ENCODE measurements at regions not wholly inside any gene's neighbourhood (a gene's known extent, or its start where the extent isn't known, plus 50 kb on each side); places are given as distances from the start of the nearest gene placed in this dataset.

- no peaks in the 10 kb centered on the region for H3K9me3 ChIP-seq (ENCODE audit: control insufficient read depth, low read length)
- no peak overlapping the region for H2AFZ ChIP-seq
- no peak overlapping the region for H3K4me2 ChIP-seq (ENCODE audit: low read length)
- no peaks in the 10 kb centered on the region for H3K79me2 ChIP-seq
- H3K27ac ChIP-seq: no peak overlapping the region
- H3K9ac ChIP-seq: no peak overlapping the region
- TF ChIP-seq, protein P1, sequence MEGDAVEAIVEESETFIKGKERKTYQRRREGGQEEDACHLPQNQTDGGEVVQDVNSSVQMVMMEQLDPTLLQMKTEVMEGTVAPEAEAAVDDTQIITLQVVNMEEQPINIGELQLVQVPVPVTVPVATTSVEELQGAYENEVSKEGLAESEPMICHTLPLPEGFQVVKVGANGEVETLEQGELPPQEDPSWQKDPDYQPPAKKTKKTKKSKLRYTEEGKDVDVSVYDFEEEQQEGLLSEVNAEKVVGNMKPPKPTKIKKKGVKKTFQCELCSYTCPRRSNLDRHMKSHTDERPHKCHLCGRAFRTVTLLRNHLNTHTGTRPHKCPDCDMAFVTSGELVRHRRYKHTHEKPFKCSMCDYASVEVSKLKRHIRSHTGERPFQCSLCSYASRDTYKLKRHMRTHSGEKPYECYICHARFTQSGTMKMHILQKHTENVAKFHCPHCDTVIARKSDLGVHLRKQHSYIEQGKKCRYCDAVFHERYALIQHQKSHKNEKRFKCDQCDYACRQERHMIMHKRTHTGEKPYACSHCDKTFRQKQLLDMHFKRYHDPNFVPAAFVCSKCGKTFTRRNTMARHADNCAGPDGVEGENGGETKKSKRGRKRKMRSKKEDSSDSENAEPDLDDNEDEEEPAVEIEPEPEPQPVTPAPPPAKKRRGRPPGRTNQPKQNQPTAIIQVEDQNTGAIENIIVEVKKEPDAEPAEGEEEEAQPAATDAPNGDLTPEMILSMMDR (IDR thresholded peaks at IDR 0.05): no peak
- no peak overlapping the region for H3K4me3 ChIP-seq (ENCODE audit: low read depth, low read length)
- no peaks in the 10 kb centered on the region for H3K4me1 ChIP-seq
- no peaks in the 10 kb centered on the region for H3K27me3 ChIP-seq (ENCODE audit: control insufficient read depth, insufficient read depth, low read length)
- no peaks in the 10 kb centered on the region for H3K36me3 ChIP-seq (ENCODE audit: control insufficient read depth, insufficient read depth, low read length)
Observed at GRCh38 chr13:34011552-34012085, 193.7 kb downstream of the RFC3 start.

- H3K36me3 ChIP-seq (ENCODE audit: control insufficient read depth, insufficient read depth, low read length): no peaks in the 10 kb centered on the region
- H2AFZ ChIP-seq: no peak overlapping the region
- no peak overlapping the region for H3K9ac ChIP-seq
- H3K4me2 ChIP-seq (ENCODE audit: low read length): no peak overlapping the region
- H3K4me1 ChIP-seq: no peaks in the 10 kb centered on the region
- TF ChIP-seq, protein P1 (IDR thresholded peaks at IDR 0.05): no peak
- no peaks in the 10 kb centered on the region for H3K79me2 ChIP-seq
- H3K4me3 ChIP-seq (ENCODE audit: low read depth, low read length): no peak overlapping the region
- no peak overlapping the region for H3K27ac ChIP-seq
- no peaks in the 10 kb centered on the region for H3K9me3 ChIP-seq (ENCODE audit: control insufficient read depth, low read length)
- no peaks in the 10 kb centered on the region for H3K27me3 ChIP-seq (ENCODE audit: control insufficient read depth, insufficient read depth, low read length)
Observed at GRCh38 chr13:34012382-34012781, 194.4 kb downstream of the RFC3 start.

DNA sequence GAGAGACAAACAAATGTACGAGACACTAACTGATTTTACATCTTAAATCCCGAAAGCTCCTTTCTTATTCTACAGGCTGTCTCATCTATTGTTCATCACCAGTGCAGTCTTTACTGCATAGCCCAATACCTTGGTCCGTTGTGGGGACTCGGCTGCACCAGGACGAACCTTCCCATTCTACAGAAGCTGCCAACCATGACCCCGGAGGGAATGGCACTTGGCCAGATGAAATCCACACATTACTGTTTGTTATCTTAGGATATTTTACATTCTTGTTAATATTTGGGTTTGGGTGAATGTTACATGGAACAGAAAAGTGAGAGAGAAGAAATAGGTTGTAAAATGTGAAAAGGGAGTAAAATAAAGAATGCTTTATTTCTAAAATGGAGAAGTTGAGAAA lies 195.1 kb downstream of the RFC3 start:
- H3K4me3 ChIP-seq (ENCODE audit: low read depth, low read length): no peak overlapping the region
- H3K9me3 ChIP-seq (ENCODE audit: control insufficient read depth, low read length): no peaks in the 10 kb centered on the region
- no peaks in the 10 kb centered on the region for H3K4me1 ChIP-seq
- no peaks in the 10 kb centered on the region for H3K36me3 ChIP-seq (ENCODE audit: control insufficient read depth, insufficient read depth, low read length)
- TF ChIP-seq, protein P1 (IDR thresholded peaks at IDR 0.05): no peak
- no peaks in the 10 kb centered on the region for H3K79me2 ChIP-seq
- H3K9ac ChIP-seq: no peak overlapping the region
- no peaks in the 10 kb centered on the region for H3K27me3 ChIP-seq (ENCODE audit: control insufficient read depth, insufficient read depth, low read length)
- no peak overlapping the region for H3K4me2 ChIP-seq (ENCODE audit: low read length)
- no peak overlapping the region for H2AFZ ChIP-seq
- H3K27ac ChIP-seq: no peak overlapping the region

- no peak overlapping the region for H3K9ac ChIP-seq
- H3K36me3 ChIP-seq (ENCODE audit: control insufficient read depth, insufficient read depth, low read length): no peaks in the 10 kb centered on the region
- H3K4me3 ChIP-seq (ENCODE audit: low read depth, low read length): no peak overlapping the region
- no peaks in the 10 kb centered on the region for H3K27me3 ChIP-seq (ENCODE audit: control insufficient read depth, insufficient read depth, low read length)
- no peaks in the 10 kb centered on the region for H3K4me1 ChIP-seq
- TF ChIP-seq, protein P1 (IDR thresholded peaks at IDR 0.05): no peak
- no peak overlapping the region for H2AFZ ChIP-seq
- no peaks in the 10 kb centered on the region for H3K79me2 ChIP-seq
- no peak overlapping the region for H3K27ac ChIP-seq
- no peaks in the 10 kb centered on the region for H3K9me3 ChIP-seq (ENCODE audit: control insufficient read depth, low read length)
- no peak overlapping the region for H3K4me2 ChIP-seq (ENCODE audit: low read length)
Observed at GRCh38 chr13:34017231-34017630, 199.3 kb downstream of the RFC3 start.

GRCh38 chr13:34019870-34020269 lies 201.9 kb downstream of the RFC3 start:
- H3K4me3 ChIP-seq (ENCODE audit: low read depth, low read length): no peak overlapping the region
- H2AFZ ChIP-seq: no peak overlapping the region
- no peak overlapping the region for H3K9ac ChIP-seq
- H3K27me3 ChIP-seq (ENCODE audit: control insufficient read depth, insufficient read depth, low read length): no peaks in the 10 kb centered on the region
- no peaks in the 10 kb centered on the region for H3K9me3 ChIP-seq (ENCODE audit: control insufficient read depth, low read length)
- no peaks in the 10 kb centered on the region for H3K36me3 ChIP-seq (ENCODE audit: control insufficient read depth, insufficient read depth, low read length)
- TF ChIP-seq, protein P1 (IDR thresholded peaks at IDR 0.05): no peak
- H3K4me1 ChIP-seq: no peaks in the 10 kb centered on the region
- no peak overlapping the region for H3K4me2 ChIP-seq (ENCODE audit: low read length)
- H3K79me2 ChIP-seq: no peaks in the 10 kb centered on the region
- no peak overlapping the region for H3K27ac ChIP-seq
